Suppressor macrophage (primary cell): ENCODE measurements at regions not wholly inside any gene's neighbourhood (a gene's known extent, or its start where the extent isn't known, plus 50 kb on each side); places are given as distances from the start of the nearest gene placed in this dataset.

Source experiments
- DNase-seq, 4 experiments: peaks; one replicate each; pipeline ENCODE4 v3.0.0-alpha.2; 2020 to 2022

GRCh38 chr4:102441978-102442911 lies 58.9 kb upstream of the NFKB1 start:
- peak in 3 of 4 experiments; percentile 15 to 45 (median 28) for DNase-seq

- DNase-seq = no peak
Observed at GRCh38 chr4:102444752-102445151, 56.4 kb upstream of the NFKB1 start.

- no peak for DNase-seq
Observed at GRCh38 chr4:102445213-102445612, 55.9 kb upstream of the NFKB1 start.

- peak in 1 of 4 experiments; percentile 38 for DNase-seq
Observed at GRCh38 chr4:102447413-102447812, 53.7 kb upstream of the NFKB1 start.

GRCh38 chr4:102449751-102450352 lies 51.3 kb upstream of the NFKB1 start:
- DNase-seq = peak; percentile 76 to 81 (median 80)

- DNase-seq = no peak
Observed at GRCh38 chr4:102451266-102451665, 49.9 kb upstream of the NFKB1 start.
